Middle frontal gyrus (tissue), 1 donor: ENCODE measurements at regions not wholly inside any gene's neighbourhood (a gene's known extent, or its start where the extent isn't known, plus 50 kb on each side); places are given as distances from the start of the nearest gene placed in this dataset.
"Not testable (repeated sequence)": the region's sequence is repeated elsewhere in the genome, so short reads cannot be mapped to it uniquely, and the experiment has no call there.

Experiments
- DNase-seq: peaks from one replicate; pipeline ENCODE4 v3.0.0-alpha.2; 2015; ENCODE audit warnings: low spot score; ENCODE audit errors: extremely low spot score

- DNase-seq: no peak
Measured at GRCh38 chr10:3281941-3282673, 109.5 kb upstream of the PITRM1 start.

- no peak for DNase-seq
Measured at GRCh38 chr10:3278771-3279170, 106.2 kb upstream of the PITRM1 start.

- no peak for DNase-seq
Measured at GRCh38 chr10:3277566-3277965, 105.0 kb upstream of the PITRM1 start.

GRCh38 chr10:3274414-3274813, 101.8 kb upstream of the PITRM1 start:
- DNase-seq: no peak

- DNase-seq: no peak
Measured at GRCh38 chr10:3273966-3274365, 101.4 kb upstream of the PITRM1 start.

- no peak for DNase-seq
Measured at GRCh38 chr10:3272300-3272699, 99.7 kb upstream of the PITRM1 start.

GRCh38 chr10:3271354-3272115, 99.0 kb upstream of the PITRM1 start:
- no peak for DNase-seq

GRCh38 chr10:3270577-3271316, 98.2 kb upstream of the PITRM1 start:
- DNase-seq: no peak

GRCh38 chr10:3268025-3268424, 95.4 kb upstream of the PITRM1 start:
- DNase-seq: no peak

- DNase-seq: no peak
Measured at GRCh38 chr10:3265088-3265487, 92.5 kb upstream of the PITRM1 start.

- DNase-seq: no peak
Measured at GRCh38 chr10:3264161-3264761, 91.7 kb upstream of the PITRM1 start.

GRCh38 chr10:3263747-3264146, 91.2 kb upstream of the PITRM1 start:
- no peak for DNase-seq

- DNase-seq: no peak
Measured at GRCh38 chr10:3263082-3263481, 90.5 kb upstream of the PITRM1 start.

- no peak for DNase-seq
Measured at GRCh38 chr10:3261921-3262320, 89.3 kb upstream of the PITRM1 start.

- DNase-seq: no peak
Measured at GRCh38 chr10:3260066-3260834, 87.7 kb upstream of the PITRM1 start.

GRCh38 chr10:3259499-3259898, 86.9 kb upstream of the PITRM1 start:
- no peak for DNase-seq

- DNase-seq: no peak
Measured at GRCh38 chr10:3258394-3258793, 85.8 kb upstream of the PITRM1 start.

- no peak for DNase-seq
Measured at GRCh38 chr10:3255616-3256015, 83.0 kb upstream of the PITRM1 start.

GRCh38 chr10:3255075-3255474, 82.5 kb upstream of the PITRM1 start:
- DNase-seq: no peak

GRCh38 chr10:3253974-3254373, 81.4 kb upstream of the PITRM1 start:
- not testable (repeated sequence) for DNase-seq

- DNase-seq: no peak
Measured at GRCh38 chr10:3251172-3251571, 78.6 kb upstream of the PITRM1 start.
